ENCODE measurements at regions not wholly inside any gene's neighbourhood (a gene's known extent, or its start where the extent isn't known, plus 50 kb on each side); places are given as distances from the start of the nearest gene placed in this dataset.
"Not testable (repeated sequence)": the region's sequence is repeated elsewhere in the genome, so short reads cannot be mapped to it uniquely, and the experiment has no call there.

DNA sequence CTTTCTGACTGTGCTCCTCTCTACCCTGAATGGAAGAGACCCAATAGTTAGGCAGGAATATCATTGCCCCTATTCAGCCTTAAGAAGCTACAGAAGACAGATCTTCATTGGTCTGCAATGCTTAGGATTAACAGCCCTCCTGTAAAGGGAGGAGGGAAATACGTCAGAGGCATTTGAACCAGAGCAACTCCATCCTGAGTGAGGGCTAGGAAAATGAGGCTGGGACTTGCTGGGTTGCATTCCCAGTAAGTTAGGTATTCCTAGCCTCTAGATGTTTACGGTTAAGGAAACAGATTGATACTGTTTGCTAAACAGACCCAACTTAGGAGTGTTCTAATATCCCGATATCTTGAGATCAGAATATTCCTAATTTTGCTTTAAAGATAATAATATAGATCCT lies 63.5 kb downstream of the PCDH18 start:
- no peak for DNase-seq

DNA sequence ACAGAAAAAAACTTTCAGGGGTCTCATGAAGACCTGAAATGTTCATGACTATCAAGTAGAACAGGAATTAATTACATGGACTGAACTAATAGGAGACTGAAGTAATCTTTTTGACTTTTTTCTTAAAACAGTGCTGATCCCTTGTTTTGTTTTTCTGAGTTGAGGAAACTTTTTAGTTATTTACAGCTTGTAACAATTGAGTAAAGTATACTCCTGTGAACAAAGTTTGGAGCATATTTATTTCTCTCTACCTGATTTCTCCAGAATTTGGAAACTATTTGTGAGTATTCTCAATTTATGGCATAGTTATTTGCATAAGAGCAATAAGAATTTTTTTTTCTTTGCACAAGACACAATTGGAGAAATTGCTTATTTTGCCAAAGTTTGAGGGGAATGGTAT lies 64.8 kb downstream of the PCDH18 start:
- no peak for DNase-seq

DNA sequence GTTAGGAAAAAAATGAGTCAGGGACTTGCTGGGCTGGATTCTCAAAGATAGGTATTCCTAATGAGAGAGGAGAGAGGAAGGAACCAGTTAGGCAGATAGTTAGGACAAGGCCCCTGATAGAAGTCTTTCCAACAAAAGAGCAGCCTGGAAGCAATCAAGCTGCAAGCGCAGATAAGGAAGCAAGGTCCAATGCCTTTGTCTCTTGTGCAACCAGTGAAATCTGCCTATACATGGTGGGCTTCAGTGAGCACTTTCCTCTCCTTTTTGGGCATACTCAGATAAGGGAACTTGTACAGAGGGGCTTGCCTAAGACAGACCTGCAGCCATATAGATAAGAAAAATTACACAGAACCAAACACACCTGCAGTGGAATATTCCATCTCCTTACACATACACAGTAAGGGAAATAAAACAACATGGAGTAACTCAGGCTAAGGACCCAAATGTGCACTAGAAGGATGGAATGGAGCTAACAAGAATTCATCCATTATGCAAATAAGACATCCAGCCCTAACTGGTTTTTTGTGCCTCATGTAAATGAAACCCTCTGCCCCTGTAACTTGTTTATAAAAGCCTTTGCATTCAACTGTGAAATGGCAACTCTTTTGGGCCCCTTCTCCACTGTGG lies 68.8 kb downstream of the PCDH18 start:
- no peak for DNase-seq

DNA sequence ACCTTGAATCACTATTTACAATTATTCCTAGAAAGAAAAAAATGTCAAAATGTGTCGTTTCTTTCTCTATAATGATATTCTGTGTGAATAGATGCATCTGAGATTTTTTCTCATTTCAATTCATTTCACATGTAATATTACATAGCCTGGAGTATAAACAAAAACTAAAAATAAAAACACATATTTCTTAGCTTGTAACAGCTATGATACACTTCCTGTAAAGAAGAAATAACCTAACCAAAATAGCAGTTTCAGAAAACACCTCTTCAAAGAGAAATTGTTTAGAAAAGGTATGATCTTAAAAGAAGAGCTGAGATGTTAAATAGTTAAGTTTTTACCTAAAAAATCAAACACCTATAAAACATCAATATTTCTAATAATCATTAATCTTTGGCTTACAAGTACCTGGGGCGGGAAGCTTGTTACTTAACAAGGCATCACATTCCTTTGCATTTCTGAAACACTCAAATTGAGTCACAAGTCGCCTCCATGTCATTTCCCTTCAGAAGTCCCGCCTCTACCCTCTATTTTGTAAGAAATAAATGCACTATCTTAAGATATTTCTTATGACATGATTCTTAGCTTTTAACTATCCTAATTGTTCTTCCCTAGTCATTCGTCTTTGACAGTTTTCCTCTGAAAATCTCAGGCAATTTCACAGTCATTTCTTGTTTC lies 76.5 kb downstream of the PCDH18 start:
- DNase-seq: no peak

DNA sequence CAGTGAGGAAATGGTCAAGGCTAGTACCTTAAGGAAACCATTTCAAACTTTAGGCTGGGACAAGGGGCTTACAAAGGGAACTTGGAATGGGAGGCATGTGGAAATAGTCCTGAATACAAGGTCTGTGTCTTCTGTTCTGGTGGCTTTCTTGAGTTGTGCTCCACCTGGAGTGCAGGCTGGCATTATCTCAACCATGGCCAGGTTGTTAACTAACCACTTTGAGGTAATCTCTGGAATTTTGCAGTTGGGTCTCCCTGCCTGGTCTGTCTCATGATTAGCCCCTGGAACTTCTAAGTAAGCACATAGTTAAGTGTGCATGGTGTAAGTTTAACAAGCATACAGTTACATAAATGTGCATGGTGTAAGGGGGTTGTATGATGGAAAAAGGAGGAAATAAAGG lies 77.5 kb downstream of the PCDH18 start:
- no peak for DNase-seq

DNA sequence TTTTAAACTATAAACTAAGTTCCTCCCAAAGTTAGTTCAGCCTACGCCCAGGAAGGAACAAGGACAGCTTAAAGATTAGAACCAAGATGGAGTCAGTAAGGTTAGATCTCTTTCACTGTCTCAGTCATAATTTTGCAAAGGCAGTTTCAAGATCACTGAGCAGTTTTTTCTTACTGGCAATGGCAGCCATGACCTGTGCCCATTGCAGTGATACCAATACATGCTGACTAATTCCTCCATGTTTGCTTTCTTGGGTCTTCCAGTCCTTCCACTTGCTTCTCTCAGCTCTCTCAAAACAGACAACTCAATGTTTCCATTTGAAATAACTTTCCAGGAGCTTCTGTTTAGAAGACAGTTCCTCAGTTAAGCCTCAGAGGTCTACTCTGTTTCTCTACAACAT lies 79.5 kb downstream of the PCDH18 start:
- DNase-seq: no peak

DNA sequence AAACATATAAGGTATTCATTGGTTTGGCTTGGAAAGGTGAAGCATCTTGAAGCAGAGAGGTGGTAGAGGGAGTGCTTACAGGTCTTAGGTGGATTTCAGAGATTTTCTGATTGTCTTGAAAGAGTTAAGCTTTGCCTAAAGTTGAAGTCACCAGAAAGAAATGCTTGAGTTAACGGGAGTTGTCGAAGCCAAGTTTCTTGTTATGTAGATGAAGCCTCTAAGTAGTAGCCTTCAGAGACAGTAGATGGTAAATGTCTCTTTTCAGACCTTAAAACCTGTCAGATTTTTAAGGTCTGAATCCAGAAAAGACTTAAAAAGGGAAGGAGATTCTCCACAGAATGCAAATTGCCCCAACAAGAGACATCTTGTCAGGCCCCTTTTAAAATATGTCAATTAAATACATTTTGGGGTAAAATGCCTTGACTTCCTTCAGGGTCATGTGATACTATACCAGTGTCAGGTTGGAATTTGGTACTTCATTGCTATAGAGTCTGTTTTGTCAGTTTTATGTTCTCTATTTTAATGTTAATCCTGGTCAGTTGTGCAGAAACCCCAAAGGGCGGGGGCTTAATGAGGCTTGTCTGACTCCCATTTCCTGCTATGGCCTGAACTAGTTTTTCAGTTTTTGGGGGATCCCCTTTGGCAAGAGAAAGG lies 81.0 kb downstream of the PCDH18 start:
- no peak for DNase-seq

DNA sequence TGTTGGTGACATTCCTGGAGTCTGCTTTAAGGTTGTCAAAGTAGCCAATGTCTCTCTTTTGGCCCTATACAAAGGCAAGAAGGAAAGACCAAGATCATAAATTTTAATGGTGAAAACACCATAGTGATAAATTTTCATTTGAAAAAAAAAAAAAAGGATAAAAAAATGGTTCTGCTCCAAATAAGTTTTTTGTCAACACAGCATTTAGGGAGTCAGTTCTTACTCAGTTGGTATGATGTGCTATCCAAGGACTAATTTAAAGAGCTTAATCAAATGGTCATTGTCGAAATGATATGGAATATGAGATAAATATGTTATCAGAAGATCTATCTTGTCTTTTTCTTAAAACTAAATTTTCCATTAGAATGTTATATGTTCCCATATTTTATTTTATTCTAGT lies 83.9 kb downstream of the PCDH18 start:
- DNase-seq: no peak

DNA sequence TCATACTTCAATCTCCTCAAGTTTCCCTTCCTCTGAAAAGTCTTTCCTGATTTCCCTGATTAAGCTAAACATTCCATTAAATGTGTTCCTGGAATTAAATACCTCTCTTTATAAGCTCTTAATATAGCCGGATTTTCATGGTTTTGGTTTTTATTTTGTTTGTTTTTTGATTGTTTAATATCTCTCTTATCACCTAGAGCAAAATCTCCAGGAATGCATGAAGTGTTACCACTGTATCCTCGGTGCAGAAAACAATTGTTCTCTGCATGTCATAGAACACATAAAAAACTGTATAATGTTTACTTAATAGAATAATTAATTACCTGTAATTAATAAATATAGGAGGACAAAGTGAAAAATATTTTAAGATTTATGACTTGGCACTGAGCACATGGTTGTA lies 86.2 kb downstream of the PCDH18 start:
- DNase-seq: no peak

DNA sequence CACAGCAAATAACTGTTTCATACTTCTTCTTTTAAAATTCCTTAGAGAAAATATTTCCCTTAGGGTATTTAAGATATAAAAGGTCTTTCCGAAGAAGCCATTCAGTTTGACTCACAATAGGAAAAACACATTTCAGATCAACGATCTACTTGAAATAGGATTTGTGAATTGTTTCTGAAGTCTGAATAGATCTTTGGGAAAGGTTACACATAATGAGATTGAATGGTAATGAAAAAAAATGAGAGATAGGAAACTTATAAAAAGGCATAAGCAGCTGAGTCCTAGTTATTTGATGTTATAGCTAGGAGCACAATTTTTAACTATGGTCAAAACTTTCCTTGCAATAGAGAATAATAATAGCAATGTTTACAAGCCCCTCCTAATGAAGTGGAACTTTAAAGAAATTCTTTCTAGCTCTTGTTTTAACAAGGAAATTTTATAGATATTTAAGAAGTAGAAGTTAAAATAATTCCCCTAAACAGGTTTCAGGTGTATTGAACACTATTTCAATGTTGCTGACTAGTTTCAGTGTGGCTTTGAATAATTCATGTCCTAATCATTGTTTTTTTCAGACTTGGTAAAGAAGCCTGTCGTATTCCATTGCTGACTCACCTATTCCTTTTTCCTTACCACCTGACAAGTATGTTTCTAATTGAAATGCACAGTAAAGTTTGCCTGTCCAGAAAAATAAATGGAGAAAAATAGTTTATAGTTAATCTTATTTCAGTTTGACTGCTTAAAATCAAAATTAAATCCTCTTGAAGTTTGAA lies 89.1 kb downstream of the PCDH18 start:
- no peak for DNase-seq

DNA sequence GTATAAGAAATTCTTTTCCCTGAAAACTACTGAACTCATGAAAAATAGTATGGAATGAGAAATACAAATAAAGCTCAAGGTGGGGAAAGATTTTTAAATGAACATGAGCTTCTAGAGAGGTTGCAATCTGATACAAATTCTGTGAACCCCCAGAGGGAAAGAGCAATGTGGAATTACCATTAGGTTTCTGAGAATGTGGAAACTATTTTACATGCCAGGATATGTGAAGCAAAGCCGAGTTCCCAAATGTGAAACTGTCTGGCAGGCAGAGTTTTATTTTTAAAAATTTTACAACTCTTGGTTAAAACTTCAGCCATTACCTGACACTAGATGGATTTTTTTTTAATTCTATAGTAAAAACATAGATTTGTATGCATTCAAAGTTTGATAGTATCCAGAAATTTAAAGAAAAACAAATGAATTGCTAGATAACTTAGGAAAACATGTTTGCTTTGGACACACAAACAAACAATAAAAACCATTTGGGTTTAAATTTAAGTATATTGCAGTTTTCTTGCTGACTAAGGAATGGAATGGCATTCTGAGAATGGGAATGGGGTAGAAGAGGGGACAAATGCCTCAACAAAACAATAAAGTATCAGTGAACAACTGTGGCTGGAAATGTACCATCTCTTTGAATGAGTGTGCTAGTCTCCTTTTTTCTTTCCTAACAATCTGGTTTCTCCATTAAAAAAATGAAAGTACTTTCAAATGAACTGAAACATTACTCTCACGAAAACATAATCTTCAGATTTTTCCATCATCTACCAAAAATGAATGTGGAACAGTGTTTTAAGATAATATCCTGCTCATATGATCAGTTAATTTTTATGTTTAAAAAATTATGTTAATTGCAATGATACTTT lies 99.6 kb downstream of the PCDH18 start:
- no peak for DNase-seq

DNA sequence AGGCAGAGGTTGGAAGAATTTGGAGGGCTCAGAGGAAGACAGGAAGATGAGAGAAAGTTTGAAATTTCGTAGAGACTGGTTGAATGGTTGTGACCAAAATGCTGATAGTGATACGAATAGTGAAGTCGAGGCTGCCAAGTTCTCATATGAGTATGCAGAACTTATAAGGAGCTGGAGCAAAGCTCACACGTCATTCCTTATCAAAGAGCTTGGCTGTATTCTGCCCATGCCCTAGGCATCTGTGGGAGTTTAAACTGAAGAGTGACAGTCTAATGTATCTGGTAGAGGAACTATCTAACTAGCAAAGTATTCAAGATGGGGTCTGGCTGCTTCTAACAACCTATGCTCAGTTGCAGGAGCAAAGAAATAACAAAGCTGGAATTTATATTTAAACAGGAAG lies 102.1 kb downstream of the PCDH18 start:
- no peak for DNase-seq

DNA sequence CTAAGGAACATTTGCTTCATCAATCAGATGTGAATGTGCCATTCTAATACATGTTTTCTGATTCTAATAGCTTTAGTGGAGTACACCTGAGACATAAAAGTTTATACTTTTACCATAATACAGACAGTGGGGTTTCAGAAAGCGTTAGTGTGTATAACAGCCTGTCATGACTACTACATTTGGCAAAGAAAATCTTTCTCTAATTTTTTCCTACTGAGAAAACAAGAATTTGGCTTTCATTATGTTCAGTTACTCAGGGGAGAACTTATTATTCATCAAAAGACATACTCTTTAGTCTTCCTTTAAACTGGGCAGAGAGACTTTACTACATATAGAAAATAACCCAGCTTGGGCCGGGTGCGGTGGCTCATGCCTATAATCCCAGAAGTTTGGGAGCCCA lies 104.9 kb downstream of the PCDH18 start:
- no peak for DNase-seq

DNA sequence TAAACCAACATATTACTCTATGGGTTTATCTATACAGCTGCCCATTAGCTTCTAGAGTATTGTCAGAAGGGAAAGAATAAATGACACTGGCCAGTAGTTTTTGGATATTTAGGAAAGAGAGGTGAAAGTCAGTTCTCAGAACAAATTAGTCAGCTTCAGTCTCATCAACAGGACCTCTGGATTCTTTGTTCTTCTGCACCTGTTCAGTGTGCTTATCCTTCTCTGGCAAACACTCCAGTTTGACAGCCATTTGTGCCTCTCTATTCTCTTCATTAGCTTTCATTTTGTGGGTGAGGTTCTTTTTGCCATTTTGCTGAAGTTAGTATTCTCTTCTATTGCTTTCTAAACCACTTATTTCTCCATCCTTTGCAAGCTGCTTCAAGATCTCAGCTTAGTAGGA lies 107.0 kb downstream of the PCDH18 start:
- DNase-seq: no peak

DNA sequence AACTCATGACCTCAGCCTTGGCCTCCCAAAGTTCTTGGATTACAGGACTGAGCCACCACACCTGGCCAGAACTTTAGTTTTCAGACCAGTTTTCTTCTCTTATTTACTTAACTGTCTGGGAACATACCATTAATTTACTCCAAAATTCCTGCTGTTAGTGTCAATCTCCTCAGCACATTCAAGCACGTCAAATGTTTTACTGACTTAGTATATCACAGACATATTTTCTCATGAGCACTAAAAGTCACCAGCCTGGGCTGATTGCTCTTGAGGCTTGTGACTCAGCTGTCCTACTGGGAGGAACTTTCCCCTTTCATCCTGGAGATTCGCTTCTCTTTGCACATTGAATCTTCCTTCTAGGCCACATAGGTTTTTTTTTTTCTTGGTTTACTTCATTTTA lies 109.6 kb downstream of the PCDH18 start:
- DNase-seq: no peak

DNA sequence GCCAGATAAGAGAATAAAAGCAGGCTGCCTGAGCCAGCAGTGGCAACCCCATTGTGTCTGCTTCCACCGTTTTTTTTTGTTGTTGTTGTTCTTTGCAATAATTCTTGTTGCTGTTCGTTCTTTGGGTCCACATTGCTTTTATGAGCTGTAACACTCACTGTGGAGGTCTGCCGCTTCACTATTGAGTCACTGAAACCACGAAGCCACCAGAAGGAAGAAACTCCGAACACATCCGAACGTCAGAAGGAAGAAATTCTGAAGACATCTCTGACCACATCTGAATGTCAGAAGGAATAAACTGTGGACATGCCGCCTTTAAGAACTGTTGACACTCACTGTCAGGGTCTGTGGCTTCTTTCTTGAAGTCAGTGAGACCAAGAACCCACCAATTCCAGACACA lies 110.5 kb downstream of the PCDH18 start:
- DNase-seq: no peak

DNA sequence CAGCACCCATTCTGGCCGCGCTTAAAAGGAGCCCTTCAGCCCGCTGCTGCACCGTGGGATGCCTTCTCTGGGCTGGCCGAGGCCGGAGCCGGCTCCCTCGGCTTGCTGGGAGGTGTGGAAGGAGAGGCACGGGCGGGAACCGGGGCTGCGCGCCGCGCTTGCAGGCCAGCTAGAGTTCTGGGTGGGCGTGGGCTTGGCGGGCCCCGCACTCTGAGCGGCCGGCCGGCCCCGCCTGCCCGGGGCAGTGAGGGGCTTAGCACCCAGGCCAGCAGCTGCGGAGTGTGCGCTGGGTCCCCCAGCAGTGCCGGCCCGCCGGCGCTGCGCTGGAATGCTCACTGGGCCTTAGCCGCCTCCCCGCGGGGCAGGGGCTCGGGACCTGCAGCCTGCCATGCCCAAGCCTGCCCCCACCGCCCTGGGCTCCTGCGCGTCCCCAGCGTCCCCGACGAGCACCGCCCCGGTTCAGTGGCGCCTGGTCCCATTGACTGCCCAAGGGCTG lies 111.3 kb downstream of the PCDH18 start:
- no peak for DNase-seq

DNA sequence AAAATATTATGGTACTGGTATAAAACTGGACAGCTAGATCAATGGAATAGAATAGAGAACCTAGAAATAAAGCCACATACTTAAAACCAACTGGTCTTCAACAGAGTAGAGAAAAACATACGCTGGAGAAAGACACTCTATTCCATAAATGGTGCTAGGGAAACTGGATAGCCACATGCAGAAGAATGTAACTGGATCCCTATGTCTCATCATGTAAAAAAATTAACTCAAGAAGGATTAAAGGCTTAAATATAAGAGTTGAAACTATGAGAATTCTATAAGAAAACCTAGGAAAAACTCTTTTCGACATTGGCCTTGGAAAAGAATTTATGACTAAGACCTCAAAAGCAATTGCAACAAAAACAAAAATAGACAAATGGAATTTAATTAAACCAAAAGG lies 114.6 kb downstream of the PCDH18 start:
- no peak for DNase-seq

DNA sequence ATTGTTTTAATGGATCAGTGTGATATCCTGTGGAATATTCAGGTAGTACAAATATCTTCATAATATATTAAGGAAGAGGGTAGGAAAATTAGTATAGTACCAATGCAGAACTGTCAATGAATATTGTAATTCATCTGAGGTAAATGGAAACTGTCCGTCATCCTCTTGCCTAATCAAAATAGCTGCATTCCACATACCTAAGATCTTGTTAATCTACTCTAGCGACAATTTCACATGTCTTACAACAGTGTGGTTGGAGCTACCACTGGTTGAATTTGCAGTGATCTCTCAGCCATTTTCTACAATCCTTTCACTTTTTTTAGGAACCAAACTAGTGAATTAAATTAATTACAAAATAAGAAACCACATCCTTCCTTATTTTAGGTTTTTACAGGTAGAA lies 117.5 kb downstream of the PCDH18 start:
- DNase-seq: no peak

DNA sequence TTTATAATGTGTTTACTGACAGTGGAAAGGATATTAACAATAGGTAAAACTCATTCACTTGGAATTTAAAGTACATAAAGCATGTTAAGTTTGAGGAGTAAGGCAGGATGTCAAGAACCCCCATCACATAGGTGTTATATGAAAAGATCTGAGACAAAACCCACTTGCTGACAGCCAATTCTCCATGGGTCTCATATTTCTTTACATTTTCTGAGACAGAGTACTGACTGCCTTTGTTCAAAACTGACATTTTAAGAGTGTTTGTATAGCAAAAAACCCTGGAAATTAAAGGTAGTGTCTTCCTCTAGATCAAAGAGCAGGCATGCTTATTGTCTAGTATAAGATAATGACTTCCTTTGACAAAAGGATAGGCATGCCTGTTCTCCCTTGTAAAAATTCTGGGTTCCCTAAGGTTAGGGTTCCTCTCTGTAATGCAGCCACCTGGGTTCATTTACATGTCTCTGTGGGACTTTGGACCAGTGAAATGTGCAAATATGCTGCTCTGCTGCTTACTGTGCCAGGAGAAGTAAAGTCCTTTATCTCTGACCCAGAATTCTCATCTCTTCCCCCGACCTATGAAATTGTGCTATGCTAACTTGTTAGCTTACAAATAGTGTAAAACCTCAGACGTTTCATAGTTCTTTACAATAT lies 123.6 kb downstream of the PCDH18 start:
- no peak for DNase-seq

DNA sequence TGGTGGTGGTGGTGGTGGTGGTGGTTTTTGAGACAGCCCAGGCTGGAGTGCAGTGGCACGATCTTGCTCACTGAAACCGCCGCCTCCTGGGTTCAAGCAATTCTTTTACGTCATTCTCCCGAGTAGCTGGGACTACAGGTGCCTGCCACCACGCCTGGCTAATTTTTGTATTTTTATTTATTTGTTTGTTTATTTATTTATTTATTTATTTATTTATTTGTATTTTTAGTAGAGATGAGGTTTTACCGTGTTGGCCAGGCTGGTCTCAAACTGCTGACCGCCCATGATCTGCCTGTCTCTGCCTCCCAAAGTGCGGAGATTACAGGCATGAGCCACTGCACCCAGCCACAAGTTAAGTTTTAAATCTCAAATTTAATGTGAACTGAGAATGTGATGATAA lies 126.5 kb downstream of the PCDH18 start:
- not testable (repeated sequence) for DNase-seq

DNA sequence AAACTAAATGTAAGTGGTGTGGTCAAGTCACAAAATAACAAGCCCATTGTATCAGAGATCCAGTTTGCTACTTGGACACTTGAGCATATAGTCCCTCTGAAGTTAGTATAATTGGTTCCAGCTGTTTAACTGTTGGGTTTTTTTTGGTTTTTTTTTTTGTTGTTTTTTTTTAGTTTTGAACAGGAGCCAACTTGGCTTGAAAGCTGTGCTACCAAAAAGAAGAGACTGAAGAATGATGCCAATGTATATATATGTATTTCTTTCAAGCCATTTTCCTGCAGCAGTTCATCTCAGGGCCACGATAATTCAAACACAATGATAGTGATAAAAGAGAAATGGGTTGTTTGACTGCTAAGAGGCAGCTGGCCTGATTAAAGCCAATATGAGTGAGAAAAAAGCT lies 138.3 kb downstream of the PCDH18 start:
- DNase-seq: no peak
